CD4-positive, CD25-positive, alpha-beta regulatory T cell (primary cell): ENCODE measurements at regions not wholly inside any gene's neighbourhood (a gene's known extent, or its start where the extent isn't known, plus 50 kb on each side); places are given as distances from the start of the nearest gene placed in this dataset.
A peak's percentile ranks its signal among the peaks of the same experiment; 100 is the strongest.

Experiments
- ATAC-seq, 2 donors: fragments of 150-1000 bp; cut with Tn5 transposase; one replicate each; pipeline ENCODE4 v1.10.0; 2021; ENCODE audit warnings: low read depth in 2 of 2, moderate number of reproducible peaks in 2 of 2, moderate library complexity in 1 of 2
- DNase-seq, 3 donors: peaks; one replicate each; pipeline versions ENCODE4 v3.0.0 to v3.0.0-alpha.2; 2012 to 2022; ENCODE audit warnings: mixed read lengths in 1 of 3
- H3K27ac ChIP-seq: one replicate; pipeline ENCODE4 v1.7.0; 2013; ENCODE audit warnings: mild to moderate bottlenecking, low read length; ENCODE audit not compliant: insufficient read depth, poor library complexity, severe bottlenecking
- H3K27me3 ChIP-seq: one replicate; pipeline ENCODE4 v1.7.0; 2013; ENCODE audit warnings: low read length; ENCODE audit not compliant: control insufficient read depth, insufficient read depth
- H3K36me3 ChIP-seq: one replicate; pipeline ENCODE4 v1.7.0; 2013; ENCODE audit warnings: mild to moderate bottlenecking, low read length, moderate library complexity; ENCODE audit not compliant: control insufficient read depth, insufficient read depth
- H3K4me1 ChIP-seq: 2 replicates; pipeline ENCODE4 v1.7.0; 2013; ENCODE audit warnings: mild to moderate bottlenecking, low read length; ENCODE audit not compliant: insufficient read depth, control insufficient read depth, poor library complexity, severe bottlenecking
- H3K4me3 ChIP-seq: one replicate; pipeline ENCODE4 v1.7.0; 2013; ENCODE audit warnings: low read depth, mild to moderate bottlenecking, low read length, moderate library complexity
- H3K9me3 ChIP-seq, 2 experiments: 1 replicate in 1 of 2; 2 replicates in 1 of 2; pipeline ENCODE4 v1.7.0; 2013; ENCODE audit warnings: low read length in 2 of 2, mild to moderate bottlenecking in 1 of 2, moderate library complexity in 1 of 2; ENCODE audit not compliant: control insufficient read depth in 2 of 2
- H3K27ac Mint-ChIP-seq, 3 donors: one replicate each; pipeline ENCODE4 v1.8.0; 2020 to 2022; ENCODE audit warnings: mild to moderate bottlenecking in 3 of 3, mixed read lengths in 3 of 3, moderate library complexity in 2 of 3
- H3K27me3 Mint-ChIP-seq: one replicate; pipeline ENCODE4 v1.8.0; 2022; ENCODE audit warnings: mild to moderate bottlenecking, mixed read lengths
- H3K36me3 Mint-ChIP-seq: one replicate; pipeline ENCODE4 v1.8.0; 2020; ENCODE audit warnings: mixed read lengths
- H3K4me1 Mint-ChIP-seq, 4 donors: one replicate each; pipeline ENCODE4 v1.8.0; 2020 to 2022; ENCODE audit warnings: mixed read lengths in 4 of 4, mild to moderate bottlenecking in 1 of 4
- H3K4me3 Mint-ChIP-seq, 4 donors: one replicate each; pipeline ENCODE4 v1.8.0; 2020 to 2022; ENCODE audit warnings: mild to moderate bottlenecking in 4 of 4, mixed read lengths in 4 of 4, moderate library complexity in 3 of 4
- H3K9me3 Mint-ChIP-seq, 7 donors: one replicate each; pipeline ENCODE4 v1.8.0; 2020 to 2022; ENCODE audit warnings: mixed read lengths in 7 of 7, mild to moderate bottlenecking in 3 of 7, moderate library complexity in 2 of 7

GRCh38 chr11:69882270-69882608 is 63.0 kb upstream of the FGF3 start:
- Mint-ChIP-seq H3K9me3 (no peaks in the 10 kb centered on the region), H3K36me3 (no peaks in the 10 kb centered on the region), H3K27ac (no peak overlapping the region), H3K4me3 (no peak overlapping the region), H3K4me1 (no peaks in the 10 kb centered on the region), H3K27me3 (no peaks in the 10 kb centered on the region)
- Histone ChIP-seq H3K4me1 (no peaks in the 10 kb centered on the region), H3K27ac (no peak overlapping the region), H3K27me3 (no peaks in the 10 kb centered on the region), H3K4me3 (no peak overlapping the region), H3K36me3 (no peaks in the 10 kb centered on the region), H3K9me3 (no peaks in the 10 kb centered on the region)
- DNase-seq (no peak), ATAC-seq (no peak)

DNA sequence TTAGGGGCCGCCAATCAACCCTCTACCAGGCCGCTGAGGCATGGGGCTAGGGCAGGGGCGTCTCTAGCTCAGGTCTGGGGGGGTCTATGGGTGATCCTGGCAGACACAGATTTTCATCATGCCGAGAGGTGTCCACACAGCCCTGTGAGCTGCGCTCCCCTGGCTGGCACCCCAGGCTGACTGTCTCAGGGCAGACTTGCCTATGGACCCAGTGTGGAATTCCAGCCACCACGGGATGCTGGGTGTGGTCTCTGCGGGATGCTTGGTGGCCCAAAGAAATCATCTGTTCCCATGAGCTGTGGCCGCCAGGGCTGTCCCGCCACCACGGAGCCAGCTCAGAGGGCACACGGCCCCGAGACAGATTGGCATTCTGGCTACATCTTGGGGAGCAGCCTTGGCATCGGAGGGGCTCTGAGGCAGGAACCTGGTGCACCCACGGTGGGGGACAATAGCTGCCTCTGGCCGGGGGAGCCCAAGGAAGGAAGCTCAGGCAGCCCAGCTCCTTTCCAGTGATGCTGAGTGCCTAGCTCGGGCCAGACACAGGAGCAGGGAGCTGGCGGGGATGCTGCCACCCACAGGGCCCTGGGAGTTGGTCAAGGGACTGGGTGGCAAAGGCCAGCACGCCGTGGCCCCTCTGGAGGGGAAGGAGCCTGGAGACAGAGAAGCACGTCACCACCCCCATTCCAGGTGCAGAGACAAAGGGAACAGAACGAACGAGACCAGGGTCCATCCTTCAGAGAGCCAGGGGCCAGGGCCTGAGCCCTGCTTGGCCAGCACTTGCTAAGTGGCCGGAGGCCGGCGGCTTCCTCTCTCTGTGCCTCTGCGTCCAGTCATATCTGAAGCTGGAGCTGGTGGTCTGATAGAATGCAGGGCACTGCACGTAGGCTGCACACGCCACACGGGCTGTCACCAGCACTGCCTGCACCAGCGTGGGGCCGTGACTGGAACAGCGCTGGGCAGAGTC is 64.4 kb upstream of the FGF3 start:
- Histone ChIP-seq H3K9me3 (no peaks in the 10 kb centered on the region), H3K4me1 (no peaks in the 10 kb centered on the region), H3K27me3 (no peaks in the 10 kb centered on the region), H3K27ac (no peak overlapping the region), H3K36me3 (no peaks in the 10 kb centered on the region), H3K4me3 (no peak overlapping the region)
- Mint-ChIP-seq H3K27ac (no peak overlapping the region), H3K4me3 (no peak overlapping the region), H3K9me3 (no peaks in the 10 kb centered on the region), H3K36me3 (no peaks in the 10 kb centered on the region), H3K27me3 (no peaks in the 10 kb centered on the region), H3K4me1 (no peaks in the 10 kb centered on the region)
- DNase-seq (no peak), ATAC-seq (no peak)

GRCh38 chr11:69884286-69884685 is 65.1 kb upstream of the FGF3 start:
- no peak overlapping the region for H3K4me3 Mint-ChIP-seq
- H3K36me3 Mint-ChIP-seq, result no peaks in the 10 kb centered on the region
- ATAC-seq (no peak), DNase-seq (no peak)
- Histone ChIP-seq H3K27me3 (no peaks in the 10 kb centered on the region), H3K9me3 (no peaks in the 10 kb centered on the region), H3K36me3 (no peaks in the 10 kb centered on the region), H3K4me1 (no peaks in the 10 kb centered on the region), H3K4me3 (no peak overlapping the region), H3K27ac (no peak overlapping the region)
- H3K27ac Mint-ChIP-seq, result no peak overlapping the region
- H3K27me3 Mint-ChIP-seq, result peaks cover 5% of the 10 kb centered on the region
- no peaks in the 10 kb centered on the region for H3K4me1 Mint-ChIP-seq
- no peaks in the 10 kb centered on the region for H3K9me3 Mint-ChIP-seq

- H3K27ac Mint-ChIP-seq, result no peak overlapping the region
- H3K4me1 Mint-ChIP-seq, result peaks cover 0 to under 1% (median 0%) of the 10 kb centered on the region in 4 donors
- peaks cover 8% of the 10 kb centered on the region for H3K27me3 Mint-ChIP-seq
- no peaks in the 10 kb centered on the region for H3K36me3 Mint-ChIP-seq
- H3K36me3 ChIP-seq, result no peaks in the 10 kb centered on the region
- H3K4me3 ChIP-seq, result no peak overlapping the region
- no peaks in the 10 kb centered on the region for H3K9me3 Mint-ChIP-seq
- no peak for DNase-seq
- no peak overlapping the region for H3K4me3 Mint-ChIP-seq
- H3K27ac ChIP-seq, result no peak overlapping the region
- H3K9me3 ChIP-seq, result no peaks in the 10 kb centered on the region
- no peak for ATAC-seq
- H3K27me3 ChIP-seq, result no peaks in the 10 kb centered on the region
- H3K4me1 ChIP-seq, result no peaks in the 10 kb centered on the region
Observed at GRCh38 chr11:69884751-69885150, 65.5 kb upstream of the FGF3 start.

DNA sequence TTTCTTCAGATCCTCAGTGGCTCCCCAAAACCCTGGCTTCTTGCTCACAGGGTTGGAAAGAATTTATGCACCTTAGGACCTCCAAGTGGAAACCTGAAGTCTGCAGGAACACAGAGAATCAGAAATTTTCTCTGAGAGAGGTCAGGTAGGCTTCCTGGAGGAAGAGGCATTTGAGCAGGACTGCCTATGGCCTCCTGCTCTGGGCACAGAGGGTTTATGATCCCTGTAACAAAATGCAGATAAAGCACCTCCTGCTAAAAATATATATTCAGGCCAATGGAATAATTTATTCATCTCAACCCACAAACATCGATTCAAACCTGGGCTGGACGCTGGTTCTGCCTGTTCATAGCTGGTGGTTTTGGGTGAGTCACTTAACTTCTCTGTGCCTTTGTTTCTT is 68.1 kb upstream of the FGF3 start:
- Mint-ChIP-seq H3K4me3 (no peak overlapping the region), H3K4me1 (peaks cover 0 to 4% (median 0%) of the 10 kb centered on the region in 4 donors), H3K27me3 (peaks cover 8% of the 10 kb centered on the region), H3K36me3 (no peaks in the 10 kb centered on the region), H3K9me3 (no peaks in the 10 kb centered on the region), H3K27ac (no peak overlapping the region)
- DNase-seq, result no peak
- no peak for ATAC-seq
- no peaks in the 10 kb centered on the region for H3K4me1 ChIP-seq
- H3K27ac ChIP-seq, result no peak overlapping the region
- H3K4me3 ChIP-seq, result no peak overlapping the region
- no peaks in the 10 kb centered on the region for H3K27me3 ChIP-seq
- H3K36me3 ChIP-seq, result no peaks in the 10 kb centered on the region
- no peaks in the 10 kb centered on the region for H3K9me3 ChIP-seq

- Mint-ChIP-seq H3K4me3 (no peak overlapping the region), H3K36me3 (no peaks in the 10 kb centered on the region), H3K9me3 (no peaks in the 10 kb centered on the region), H3K27ac (no peak overlapping the region), H3K4me1 (peaks cover 0 to 4% (median 0%) of the 10 kb centered on the region in 4 donors), H3K27me3 (peaks cover 8% of the 10 kb centered on the region)
- Histone ChIP-seq H3K36me3 (no peaks in the 10 kb centered on the region), H3K27me3 (no peaks in the 10 kb centered on the region), H3K27ac (no peak overlapping the region), H3K9me3 (no peaks in the 10 kb centered on the region), H3K4me1 (no peaks in the 10 kb centered on the region), H3K4me3 (no peak overlapping the region)
- ATAC-seq, result no peak
- DNase-seq, result no peak
Observed at GRCh38 chr11:69887841-69888427, 68.7 kb upstream of the FGF3 start.

- Histone ChIP-seq H3K4me3 (no peak overlapping the region), H3K36me3 (no peaks in the 10 kb centered on the region), H3K9me3 (no peaks in the 10 kb centered on the region), H3K27ac (no peak overlapping the region), H3K4me1 (no peaks in the 10 kb centered on the region), H3K27me3 (no peaks in the 10 kb centered on the region)
- Mint-ChIP-seq H3K9me3 (no peaks in the 10 kb centered on the region), H3K4me1 (peaks cover 0 to 4% (median 0%) of the 10 kb centered on the region in 4 donors), H3K36me3 (no peaks in the 10 kb centered on the region), H3K4me3 (no peak overlapping the region), H3K27me3 (peaks cover 8% of the 10 kb centered on the region), H3K27ac (peak overlapping the region in 1 of 3 donors; percentile 20)
- ATAC-seq (peak in 1 of 2 donors; percentile 19), DNase-seq (peak; percentile 37 to 53 (median 43))
Observed at GRCh38 chr11:69888483-69889181, 69.4 kb upstream of the FGF3 start.
